GM12892 (cell line): ENCODE measurements at regions not wholly inside any gene's neighbourhood (a gene's known extent, or its start where the extent isn't known, plus 50 kb on each side); places are given as distances from the start of the nearest gene placed in this dataset.

Experiments used
- DNase-seq: peaks from one replicate; pipeline ENCODE4 v3.0.0; 2011; ENCODE audit not compliant: insufficient read length
- FAIRE-seq: peaks from 2 replicates; lab custom pipeline; 2011; peaks lifted over from hg19 to GRCh38; lab: Jason Lieb, UNC
- POLR2A ChIP-seq: IDR thresholded peaks from 2 replicates; pipeline ENCODE4 v1.6.1; 2011; ENCODE audit warnings: low read depth, low read length, control low read depth
- POLR2AphosphoS5 ChIP-seq: IDR thresholded peaks from 2 replicates; pipeline ENCODE4 v1.6.1; 2011; ENCODE audit warnings: low read depth, low read length, control low read depth
- TAF1 ChIP-seq: IDR thresholded peaks from 2 replicates; pipeline ENCODE4 v1.6.1; 2011; ENCODE audit warnings: low read depth, mild to moderate bottlenecking, control low read depth, low read length, borderline replicate concordance

DNA sequence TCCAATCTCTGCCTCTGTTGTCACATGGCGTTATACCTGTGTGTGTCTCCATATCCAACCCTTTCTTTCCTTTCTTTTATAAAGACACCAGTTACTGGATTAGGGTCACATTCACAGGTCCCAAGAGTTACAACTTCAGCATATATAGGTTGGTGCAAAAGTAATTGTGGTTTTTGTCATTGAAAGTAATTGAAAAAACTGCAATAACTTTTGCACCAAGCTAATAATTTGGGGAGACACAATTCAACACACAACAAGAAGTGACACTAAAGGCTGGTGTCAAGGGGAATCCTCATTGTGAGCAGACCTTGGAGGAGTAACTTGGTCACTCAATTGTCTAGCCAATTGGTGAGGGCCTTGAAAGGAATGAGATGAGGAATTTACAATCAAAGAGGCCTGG is 1366.1 kb downstream of the PCDH9 start:
- DNase-seq (no peak), FAIRE-seq (no peak)
- no peak for TF ChIP-seq TAF1
- no peak for TF ChIP-seq POLR2AphosphoS5
- TF ChIP-seq POLR2A = no peak

DNA sequence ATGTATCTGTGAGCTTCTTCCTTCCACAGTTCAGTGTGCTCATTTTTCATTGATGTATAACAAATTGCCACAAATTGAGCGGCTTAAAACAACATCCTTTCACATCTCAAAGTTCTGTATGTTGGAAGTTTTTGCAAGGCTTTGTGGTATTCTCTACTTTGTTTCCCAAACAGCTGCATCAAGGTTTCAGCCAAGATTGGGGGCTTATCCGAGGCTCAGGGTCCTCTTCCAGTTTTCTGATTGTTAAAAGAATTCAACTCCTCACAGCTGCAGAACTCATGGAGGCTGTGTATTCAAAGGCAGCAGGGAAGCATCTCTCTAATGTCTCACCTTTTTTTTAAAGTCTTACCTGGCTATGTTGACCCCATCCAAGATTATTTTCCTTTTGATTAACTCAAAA is 1369.8 kb downstream of the PCDH9 start:
- DNase-seq (no peak), FAIRE-seq (no peak)
- TF ChIP-seq POLR2AphosphoS5 = no peak
- no peak for TF ChIP-seq POLR2A
- TF ChIP-seq TAF1 = no peak

DNA sequence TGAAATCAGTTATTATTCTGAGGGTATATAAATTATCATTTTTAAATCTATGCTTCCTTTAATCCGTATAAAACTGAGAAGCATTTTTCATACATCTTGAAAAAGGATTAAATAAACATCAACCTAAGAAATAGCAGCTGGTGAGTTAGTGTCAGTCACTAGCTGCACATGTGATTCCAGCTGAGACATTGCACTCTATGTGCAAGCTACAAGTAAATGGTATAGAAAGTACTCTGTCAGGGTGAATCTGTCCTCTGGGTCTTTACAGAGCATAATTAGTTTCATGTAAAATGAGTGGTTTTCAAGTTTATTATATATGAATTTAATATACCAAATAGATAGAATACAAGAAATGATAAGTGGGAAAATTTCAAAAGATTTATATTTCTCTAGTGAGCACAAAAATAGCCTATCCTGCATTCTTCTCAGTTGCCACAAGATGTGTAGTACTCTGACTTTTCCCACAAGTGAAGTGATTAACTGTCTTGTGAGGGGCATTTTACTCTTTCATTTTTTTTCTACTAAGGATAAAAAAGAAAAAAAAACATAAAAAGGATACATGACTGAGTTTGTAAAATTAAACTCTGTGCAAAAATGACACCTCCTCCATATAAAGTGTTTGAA is 1372.1 kb downstream of the PCDH9 start:
- no peak for DNase-seq
- no peak for FAIRE-seq
- TF ChIP-seq TAF1 = no peak
- TF ChIP-seq POLR2A = no peak
- no peak for TF ChIP-seq POLR2AphosphoS5

DNA sequence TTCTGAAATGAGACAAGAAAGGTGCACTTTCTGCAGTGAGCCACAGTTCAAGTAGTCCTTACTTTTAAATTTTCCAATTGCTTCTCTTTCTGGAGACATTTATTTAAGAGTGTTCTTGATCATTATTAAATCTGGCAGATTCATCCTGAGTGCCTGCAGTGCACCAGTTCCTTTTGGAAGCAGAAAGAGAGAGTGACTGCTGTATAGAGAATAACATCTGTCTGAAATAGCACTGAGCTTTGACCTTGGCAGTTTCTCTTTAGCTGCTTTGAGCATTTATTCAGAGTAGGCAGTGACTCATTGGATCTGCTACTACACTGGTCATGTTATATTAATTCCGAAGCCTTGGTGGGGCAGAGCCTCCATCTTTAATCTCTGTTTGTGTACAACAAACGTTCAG is 1373.7 kb downstream of the PCDH9 start:
- no peak for DNase-seq
- FAIRE-seq = no peak
- TF ChIP-seq POLR2AphosphoS5 (no peak), TAF1 (no peak), POLR2A (no peak)

DNA sequence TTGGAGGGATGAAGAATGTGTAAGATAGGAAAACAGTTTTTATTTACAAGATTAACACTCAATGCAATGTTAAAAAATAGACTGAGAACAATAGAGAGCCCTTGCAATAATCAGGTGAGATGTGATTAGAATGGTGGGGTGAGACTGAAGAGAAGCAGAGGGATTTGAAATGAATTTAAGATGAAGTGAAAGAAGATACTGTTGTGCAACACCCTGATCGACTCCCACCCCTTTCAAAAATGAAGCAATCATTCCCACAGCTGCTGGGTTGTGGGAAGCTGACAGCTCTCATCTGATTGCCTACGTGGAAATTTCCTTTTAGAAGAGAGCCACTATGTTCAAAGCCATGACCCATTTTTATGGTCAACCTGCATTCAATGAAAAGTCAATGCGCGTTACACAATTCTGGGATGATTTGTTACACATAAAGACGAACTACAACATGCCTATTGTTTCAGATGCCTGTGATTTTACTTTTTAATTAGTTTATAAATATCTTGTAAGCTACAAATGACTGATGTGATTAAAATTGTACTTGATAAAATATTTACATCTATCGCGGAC is 1374.8 kb downstream of the PCDH9 start:
- TF ChIP-seq POLR2A = no peak
- no peak for TF ChIP-seq TAF1
- no peak for TF ChIP-seq POLR2AphosphoS5

DNA sequence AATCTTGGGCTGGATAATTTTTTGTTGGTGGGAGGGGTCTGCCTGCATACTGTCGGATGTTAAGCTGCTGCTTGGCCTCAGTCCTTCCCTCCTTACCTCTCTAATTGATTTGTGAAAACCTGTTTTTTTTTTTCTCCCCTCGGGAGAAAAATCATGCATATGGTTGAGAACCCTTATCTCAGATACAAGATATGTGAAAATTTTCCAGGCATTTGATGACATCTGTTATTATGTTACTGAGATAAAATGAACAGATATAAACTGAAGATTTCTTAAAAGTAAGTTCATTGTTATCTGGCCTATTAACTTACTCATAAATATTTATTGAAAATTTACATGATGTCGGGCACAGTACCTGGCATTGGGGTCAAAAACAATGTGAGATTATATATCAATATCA is 1375.7 kb downstream of the PCDH9 start:
- FAIRE-seq = no peak
- TF ChIP-seq POLR2AphosphoS5 = no peak
- no peak for TF ChIP-seq TAF1
- no peak for TF ChIP-seq POLR2A
- no peak for DNase-seq

More for the DNA sequence above, 1374.8 kb downstream of the PCDH9 start:
- no peak for DNase-seq
- no peak for FAIRE-seq

DNA sequence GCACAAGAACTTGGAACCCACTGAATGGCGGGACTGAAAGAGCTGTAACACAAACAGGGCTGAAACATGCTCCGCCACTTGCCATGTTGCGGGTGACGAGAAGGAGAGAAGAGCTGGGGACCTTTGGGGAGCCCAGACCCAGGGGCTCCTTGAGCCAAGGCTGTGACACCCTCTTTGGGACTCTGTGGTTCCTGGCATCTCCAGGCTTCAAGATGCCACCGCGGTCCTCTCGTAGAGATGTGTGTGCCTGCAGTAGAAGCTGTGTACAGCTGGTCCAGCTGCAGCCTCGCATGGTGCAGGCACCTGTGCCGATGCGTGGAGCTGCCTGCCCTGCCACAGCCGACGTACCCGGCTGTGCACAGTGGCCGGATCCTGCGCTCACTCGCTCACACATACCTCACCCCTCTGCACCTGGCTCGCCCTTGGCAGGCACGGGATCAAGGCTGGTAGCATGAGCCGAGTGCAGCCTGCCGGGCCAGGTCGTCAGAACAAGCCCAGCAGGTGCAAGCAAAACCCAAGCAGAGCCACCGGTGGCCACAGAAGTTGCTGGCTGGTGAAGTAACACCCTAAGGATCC is 1385.8 kb downstream of the PCDH9 start:
- DNase-seq (no peak), FAIRE-seq (no peak)
- TF ChIP-seq TAF1 (no peak), POLR2AphosphoS5 (no peak), POLR2A (no peak)

DNA sequence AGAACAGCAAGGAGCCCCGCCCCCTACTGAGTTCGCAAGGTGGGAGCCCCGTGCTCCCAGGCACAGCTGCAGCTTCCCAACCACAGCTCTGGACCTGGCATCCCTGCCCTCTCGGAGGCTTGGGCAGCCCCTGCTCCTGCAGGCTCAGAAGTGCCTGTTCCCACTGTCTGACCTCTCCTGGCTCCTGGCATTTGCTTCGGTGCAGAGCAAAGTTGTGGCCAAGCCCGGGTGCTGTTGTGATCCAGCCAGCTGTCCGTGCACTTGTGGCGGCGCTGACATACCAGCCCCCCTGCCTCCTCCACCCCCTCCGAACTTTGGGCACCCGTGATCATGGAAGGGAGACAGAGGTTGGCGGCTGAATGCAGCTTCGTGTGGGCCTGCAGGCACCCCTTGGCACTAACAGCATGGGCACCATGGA is 1386.8 kb downstream of the PCDH9 start:
- TF ChIP-seq POLR2AphosphoS5 (no peak), POLR2A (no peak), TAF1 (no peak)
- FAIRE-seq = no peak
- no peak for DNase-seq

DNA sequence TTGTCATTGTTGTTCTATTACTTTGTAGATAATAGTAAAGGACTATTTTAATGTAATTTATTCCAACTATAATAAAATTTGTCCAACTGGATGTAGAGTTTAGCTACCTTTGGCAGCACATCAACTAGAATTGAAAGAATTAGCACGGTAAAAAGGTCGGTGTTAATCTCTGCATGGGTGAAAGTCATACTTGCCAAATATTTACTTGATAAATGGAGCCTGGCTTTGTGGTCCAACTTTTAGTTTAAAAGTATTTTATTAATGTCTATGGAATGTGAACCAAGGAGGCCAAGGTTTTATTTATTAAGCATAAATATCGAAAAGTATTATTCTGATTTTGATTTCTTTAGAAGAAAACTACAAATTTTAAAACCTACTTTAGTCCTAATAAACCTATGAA is 1389.0 kb downstream of the PCDH9 start:
- no peak for DNase-seq
- no peak for FAIRE-seq
- TF ChIP-seq TAF1 = no peak
- no peak for TF ChIP-seq POLR2A
- no peak for TF ChIP-seq POLR2AphosphoS5

DNA sequence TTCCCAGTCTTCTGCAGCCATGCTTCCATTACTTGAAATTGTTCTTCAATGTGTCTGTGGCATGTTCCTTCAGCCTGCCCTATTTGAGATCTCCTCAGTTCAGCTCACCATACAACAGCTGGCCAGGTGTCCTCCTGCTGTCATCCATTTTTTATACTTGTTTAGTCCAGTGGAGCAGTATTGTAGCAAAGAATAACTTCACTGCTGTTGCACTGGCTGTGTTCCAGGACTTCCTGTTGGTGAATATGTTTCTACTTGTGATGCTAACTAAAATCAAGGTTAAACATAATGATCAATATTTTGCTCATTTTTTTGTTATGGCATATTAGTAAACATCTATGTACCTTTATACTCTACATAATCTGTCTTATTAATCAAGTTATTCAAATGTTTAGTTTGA is 1394.1 kb downstream of the PCDH9 start:
- FAIRE-seq (no peak), DNase-seq (no peak)
- TF ChIP-seq POLR2AphosphoS5 = no peak
- TF ChIP-seq TAF1 = no peak
- no peak for TF ChIP-seq POLR2A

DNA sequence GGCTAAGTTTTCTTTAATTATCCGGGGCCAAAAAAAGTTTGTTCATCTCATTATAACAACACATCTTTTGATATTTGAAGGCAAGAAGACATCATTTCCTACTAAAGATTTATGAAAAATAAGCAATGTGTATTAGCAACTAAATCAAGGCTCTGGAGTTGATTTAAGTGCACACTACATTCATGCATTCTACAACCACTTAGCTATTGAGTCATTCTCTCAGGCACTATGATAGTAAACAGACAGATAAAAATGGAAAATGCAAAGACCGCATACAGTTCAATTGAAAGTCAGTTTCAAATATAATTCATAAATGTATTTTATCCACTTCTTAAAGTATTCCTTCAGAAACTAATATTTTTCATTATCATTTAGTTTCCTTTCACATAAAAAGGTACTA is 1395.2 kb downstream of the PCDH9 start:
- DNase-seq (no peak), FAIRE-seq (no peak)
- TF ChIP-seq POLR2A = no peak
- no peak for TF ChIP-seq TAF1
- no peak for TF ChIP-seq POLR2AphosphoS5
